Thyroid gland (tissue), 4 donors: ENCODE measurements at regions not wholly inside any gene's neighbourhood (a gene's known extent, or its start where the extent isn't known, plus 50 kb on each side); places are given as distances from the start of the nearest gene placed in this dataset.

ENCODE experiments used
- POLR2A ChIP-seq, 2 donors: fragments of 450-650 bp; IDR thresholded peaks; one replicate each; pipeline ENCODE4 v1.6.1; 2017; ENCODE audit warnings: antibody characterized with exemption in 2 of 2, mild to moderate bottlenecking in 2 of 2, moderate library complexity in 1 of 2
- TF ChIP-seq, protein P1 (sequence below), 6 experiments: fragments of 200-600 bp in 3 of 6; fragments of 450-650 bp in 3 of 6; sonication (generic) in 3 of 6; IDR thresholded peaks; one replicate each; pipeline ENCODE4 v1.5.1; 2016 to 2019; ENCODE audit warnings: antibody characterized with exemption in 6 of 6, mild to moderate bottlenecking in 2 of 6, inconsistent platforms in 1 of 6, moderate library complexity in 1 of 6

DNA sequence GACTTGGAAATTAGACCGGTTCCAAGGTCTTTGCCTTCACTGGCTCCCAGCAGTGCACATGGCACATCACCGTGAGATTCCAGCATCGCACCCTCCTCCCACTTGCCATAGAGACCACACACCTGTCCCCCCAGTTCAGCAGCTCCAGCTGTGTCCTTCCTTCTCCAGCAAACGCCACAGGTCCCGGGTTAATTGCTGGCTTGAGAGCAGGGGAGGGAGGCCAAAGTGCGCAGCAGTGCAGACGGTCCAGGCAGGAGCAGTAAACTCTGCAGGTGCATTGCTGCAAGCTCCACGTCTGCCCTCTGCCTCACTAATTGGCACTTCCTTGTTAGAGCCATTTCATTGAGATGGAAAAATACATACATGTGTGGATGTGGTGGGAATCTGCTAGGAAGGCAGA, 65.3 kb downstream of the KLHDC7A start:
- TF ChIP-seq, protein P1, sequence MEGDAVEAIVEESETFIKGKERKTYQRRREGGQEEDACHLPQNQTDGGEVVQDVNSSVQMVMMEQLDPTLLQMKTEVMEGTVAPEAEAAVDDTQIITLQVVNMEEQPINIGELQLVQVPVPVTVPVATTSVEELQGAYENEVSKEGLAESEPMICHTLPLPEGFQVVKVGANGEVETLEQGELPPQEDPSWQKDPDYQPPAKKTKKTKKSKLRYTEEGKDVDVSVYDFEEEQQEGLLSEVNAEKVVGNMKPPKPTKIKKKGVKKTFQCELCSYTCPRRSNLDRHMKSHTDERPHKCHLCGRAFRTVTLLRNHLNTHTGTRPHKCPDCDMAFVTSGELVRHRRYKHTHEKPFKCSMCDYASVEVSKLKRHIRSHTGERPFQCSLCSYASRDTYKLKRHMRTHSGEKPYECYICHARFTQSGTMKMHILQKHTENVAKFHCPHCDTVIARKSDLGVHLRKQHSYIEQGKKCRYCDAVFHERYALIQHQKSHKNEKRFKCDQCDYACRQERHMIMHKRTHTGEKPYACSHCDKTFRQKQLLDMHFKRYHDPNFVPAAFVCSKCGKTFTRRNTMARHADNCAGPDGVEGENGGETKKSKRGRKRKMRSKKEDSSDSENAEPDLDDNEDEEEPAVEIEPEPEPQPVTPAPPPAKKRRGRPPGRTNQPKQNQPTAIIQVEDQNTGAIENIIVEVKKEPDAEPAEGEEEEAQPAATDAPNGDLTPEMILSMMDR (IDR thresholded peaks at IDR 0.05), result no peak
- no peak for TF ChIP-seq POLR2A (IDR thresholded peaks at IDR 0.05)
